ENCODE measurements at regions not wholly inside any gene's neighbourhood (a gene's known extent, or its start where the extent isn't known, plus 50 kb on each side); places are given as distances from the start of the nearest gene placed in this dataset.
"Not testable (repeated sequence)": the region's sequence is repeated elsewhere in the genome, so short reads cannot be mapped to it uniquely, and the experiment has no call there.

DNA sequence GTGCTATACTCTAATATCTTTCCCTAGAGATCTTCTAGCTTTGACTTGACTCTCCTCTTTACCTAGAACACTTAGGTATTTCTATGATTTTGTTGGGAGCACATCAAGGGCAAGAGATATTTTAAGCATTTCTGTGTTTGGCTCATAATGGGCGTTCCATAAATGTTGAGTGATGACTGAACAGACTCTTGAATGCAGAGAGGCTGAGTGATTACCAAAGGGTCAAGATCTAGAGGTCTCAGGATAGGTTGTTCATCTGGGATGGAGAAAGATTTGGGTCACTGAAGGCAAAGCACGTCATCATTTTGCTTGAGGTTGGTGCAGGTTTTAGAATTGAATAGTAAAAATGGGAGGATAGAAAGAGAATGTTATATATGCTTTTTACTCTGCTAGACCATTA is 705.4 kb upstream of the B3GALT2 start:
- DNase-seq (ENCODE audit: low read depth) = no peak
- no peak overlapping the region for H3K4me3 ChIP-seq (ENCODE audit: control insufficient read depth, low read depth, low read length)
- TF ChIP-seq, protein P1, sequence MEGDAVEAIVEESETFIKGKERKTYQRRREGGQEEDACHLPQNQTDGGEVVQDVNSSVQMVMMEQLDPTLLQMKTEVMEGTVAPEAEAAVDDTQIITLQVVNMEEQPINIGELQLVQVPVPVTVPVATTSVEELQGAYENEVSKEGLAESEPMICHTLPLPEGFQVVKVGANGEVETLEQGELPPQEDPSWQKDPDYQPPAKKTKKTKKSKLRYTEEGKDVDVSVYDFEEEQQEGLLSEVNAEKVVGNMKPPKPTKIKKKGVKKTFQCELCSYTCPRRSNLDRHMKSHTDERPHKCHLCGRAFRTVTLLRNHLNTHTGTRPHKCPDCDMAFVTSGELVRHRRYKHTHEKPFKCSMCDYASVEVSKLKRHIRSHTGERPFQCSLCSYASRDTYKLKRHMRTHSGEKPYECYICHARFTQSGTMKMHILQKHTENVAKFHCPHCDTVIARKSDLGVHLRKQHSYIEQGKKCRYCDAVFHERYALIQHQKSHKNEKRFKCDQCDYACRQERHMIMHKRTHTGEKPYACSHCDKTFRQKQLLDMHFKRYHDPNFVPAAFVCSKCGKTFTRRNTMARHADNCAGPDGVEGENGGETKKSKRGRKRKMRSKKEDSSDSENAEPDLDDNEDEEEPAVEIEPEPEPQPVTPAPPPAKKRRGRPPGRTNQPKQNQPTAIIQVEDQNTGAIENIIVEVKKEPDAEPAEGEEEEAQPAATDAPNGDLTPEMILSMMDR (conservative IDR thresholded peaks at IDR 0.05; ENCODE audit: control insufficient read depth, insufficient read depth, low read depth, low read length) = no peak

DNA sequence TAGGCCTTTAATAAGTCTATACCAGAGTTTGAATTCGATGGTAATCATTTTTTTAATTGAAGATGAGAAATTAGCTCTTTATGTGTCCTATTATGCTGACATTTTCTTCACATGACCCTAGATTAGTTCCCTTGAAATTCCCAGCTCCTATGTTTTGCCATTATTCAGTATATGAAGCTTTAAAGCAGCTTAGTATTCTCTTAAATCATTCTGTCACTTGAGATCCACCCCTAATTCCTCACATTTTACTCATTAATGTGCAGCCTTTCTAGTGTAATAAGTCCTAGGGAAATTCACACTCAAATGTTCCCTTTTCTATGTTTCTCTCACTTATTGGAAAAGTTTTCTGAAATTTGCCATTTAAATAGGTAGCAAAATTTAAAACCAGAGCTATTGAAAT is 704.5 kb upstream of the B3GALT2 start:
- DNase-seq (ENCODE audit: low read depth) = no peak
- TF ChIP-seq, protein P1 (conservative IDR thresholded peaks at IDR 0.05; ENCODE audit: control insufficient read depth, insufficient read depth, low read depth, low read length) = no peak

DNA sequence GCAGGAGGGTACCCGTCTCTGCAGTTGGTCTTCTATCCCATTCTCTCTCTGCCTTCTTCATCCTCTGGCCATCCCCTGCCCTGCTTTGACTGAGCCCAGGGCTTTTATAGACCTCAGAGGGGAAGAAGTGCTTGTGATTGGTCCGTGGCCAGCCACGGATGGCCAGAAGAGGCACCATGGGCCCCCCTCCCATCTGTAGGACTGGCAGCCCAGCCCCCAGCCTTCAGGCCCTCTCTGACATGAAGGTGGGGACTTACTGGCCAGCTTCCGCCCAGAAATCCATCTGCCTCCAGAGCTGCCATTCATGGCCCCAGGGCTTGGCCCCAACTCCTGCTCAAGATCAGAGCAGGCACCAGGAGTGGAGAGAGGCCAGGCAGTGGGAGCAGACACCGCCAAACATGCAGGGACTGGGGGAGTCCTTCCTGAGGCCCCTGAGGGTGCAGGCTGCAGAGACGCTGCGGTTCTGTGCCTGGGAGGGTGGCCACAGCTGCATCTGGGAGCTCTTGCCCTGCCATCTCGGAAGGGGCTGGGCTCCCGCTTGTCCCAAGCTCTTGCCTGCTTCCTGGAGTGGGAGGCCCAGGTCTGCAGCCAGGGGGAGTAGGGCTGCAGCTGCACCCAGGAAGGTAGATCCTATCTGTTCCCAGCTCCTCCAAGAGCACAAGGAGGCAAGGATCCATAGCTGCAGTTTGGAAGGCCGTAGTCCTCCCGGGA is 698.6 kb upstream of the B3GALT2 start:
- DNase-seq (ENCODE audit: low read depth) = no peak
- no peak overlapping the region for H3K4me3 ChIP-seq (ENCODE audit: control insufficient read depth, low read depth, low read length)
- TF ChIP-seq, protein P1 (conservative IDR thresholded peaks at IDR 0.05; ENCODE audit: control insufficient read depth, insufficient read depth, low read depth, low read length) = no peak

More for the DNA sequence above, 704.5 kb upstream of the B3GALT2 start:
- H3K4me3 ChIP-seq (ENCODE audit: control insufficient read depth, low read depth, low read length) = no peak overlapping the region

DNA sequence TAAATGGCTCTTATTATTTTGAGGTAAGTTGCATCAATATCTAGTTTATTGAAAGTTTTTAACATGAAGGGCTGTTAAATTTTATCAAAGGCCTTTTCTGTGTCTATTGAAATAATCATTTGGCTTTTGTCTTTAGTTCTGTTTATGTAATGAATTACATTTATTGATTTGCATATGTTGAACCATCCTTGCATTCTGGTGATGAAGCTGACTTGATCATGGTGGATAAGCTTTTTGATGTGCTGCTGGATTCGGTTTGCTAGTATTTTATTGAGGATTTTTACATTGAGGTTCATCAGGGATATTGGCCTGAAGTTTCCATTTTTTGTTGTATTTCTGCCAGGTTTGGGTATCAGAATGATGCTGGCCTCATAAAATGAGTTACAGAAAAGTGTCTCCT is 691.5 kb upstream of the B3GALT2 start:
- not testable (repeated sequence) for DNase-seq (ENCODE audit: low read depth); H3K4me3 ChIP-seq (ENCODE audit: control insufficient read depth, low read depth, low read length)

DNA sequence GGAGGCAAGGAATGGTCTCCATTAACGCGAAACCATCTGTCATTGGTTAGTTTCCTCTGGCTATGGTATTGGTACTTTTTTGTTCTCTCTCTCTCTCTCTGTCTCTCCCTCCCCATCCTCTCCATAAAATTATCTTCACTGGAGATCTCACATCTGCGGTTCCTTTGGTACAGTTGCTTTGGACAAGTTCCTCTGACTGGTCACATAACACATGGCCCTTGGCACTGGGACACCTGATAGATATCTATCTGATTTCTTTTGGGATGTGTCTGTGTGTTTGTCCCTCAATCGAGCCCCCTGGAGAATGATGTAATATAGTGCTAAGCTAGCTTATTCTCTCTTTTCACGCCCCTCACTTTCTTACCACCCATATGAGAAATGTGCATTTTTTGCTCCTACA is 682.0 kb upstream of the B3GALT2 start:
- TF ChIP-seq, protein P1 (conservative IDR thresholded peaks at IDR 0.05; ENCODE audit: control insufficient read depth, insufficient read depth, low read depth, low read length) = no peak
- no peak for DNase-seq (ENCODE audit: low read depth)
- no peak overlapping the region for H3K4me3 ChIP-seq (ENCODE audit: control insufficient read depth, low read depth, low read length)

DNA sequence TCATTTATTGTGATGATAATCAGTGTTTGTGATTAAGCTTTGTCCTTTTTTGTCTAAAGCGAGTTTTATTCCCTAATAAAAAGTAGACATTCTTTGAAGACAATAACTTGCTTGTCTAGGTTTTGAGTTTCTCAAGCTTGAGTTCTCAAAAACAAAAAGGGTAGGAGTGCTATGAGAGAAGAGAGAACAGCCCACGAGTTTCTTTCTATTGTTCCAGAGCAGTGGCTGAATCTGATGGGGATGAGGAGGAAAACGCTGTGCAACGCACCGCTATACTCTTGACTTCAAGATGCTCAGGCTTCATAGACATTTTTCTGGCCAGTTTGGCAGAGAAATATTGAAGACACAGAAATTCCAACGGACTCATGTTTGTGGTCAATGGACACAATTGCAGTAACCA is 669.8 kb upstream of the B3GALT2 start:
- TF ChIP-seq, protein P1 (conservative IDR thresholded peaks at IDR 0.05; ENCODE audit: control insufficient read depth, insufficient read depth, low read depth, low read length) = no peak
- H3K4me3 ChIP-seq (ENCODE audit: control insufficient read depth, low read depth, low read length) = no peak overlapping the region
- DNase-seq (ENCODE audit: low read depth) = no peak

DNA sequence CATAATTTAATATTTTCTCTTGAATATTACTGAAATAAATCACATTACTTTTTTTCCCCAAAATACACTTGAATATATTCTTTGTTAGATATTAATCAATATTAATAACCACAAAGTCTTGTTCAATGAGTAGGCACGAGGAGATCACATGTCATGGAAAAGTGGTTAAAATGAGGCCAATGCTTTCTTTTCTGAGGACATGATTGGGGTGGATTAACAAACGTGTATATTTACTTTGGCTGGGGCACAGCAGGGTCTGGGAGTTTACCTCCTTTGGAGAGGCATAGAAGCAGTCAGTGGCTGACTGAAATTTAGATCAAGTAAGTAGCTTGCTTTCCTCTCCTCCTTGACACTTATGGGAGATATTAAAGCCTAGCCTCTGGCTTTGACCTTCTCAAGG is 664.3 kb upstream of the B3GALT2 start:
- TF ChIP-seq, protein P1 (conservative IDR thresholded peaks at IDR 0.05; ENCODE audit: control insufficient read depth, insufficient read depth, low read depth, low read length) = no peak
- DNase-seq (ENCODE audit: low read depth) = no peak
- no peak overlapping the region for H3K4me3 ChIP-seq (ENCODE audit: control insufficient read depth, low read depth, low read length)
